Lung (tissue), 11 donors: ENCODE measurements at regions not wholly inside any gene's neighbourhood (a gene's known extent, or its start where the extent isn't known, plus 50 kb on each side); places are given as distances from the start of the nearest gene placed in this dataset.

Source experiments
- ATAC-seq: fragments of 200-7000 bp; cut with Tn5 transposase; one replicate; pipeline ENCODE4 v1.9.1; 2020; ENCODE audit warnings: moderate number of reproducible peaks; ENCODE audit not compliant: insufficient read depth, low FRiP score
- DNase-seq, 3 donors: peaks; one replicate each; pipeline ENCODE4 v3.0.0-alpha.2; 2013 to 2017
- H3K27ac ChIP-seq, 2 donors: one replicate each; pipeline ENCODE4 v1.5.1; 2013; ENCODE audit warnings: mild to moderate bottlenecking in 2 of 2, moderate library complexity in 2 of 2, control low read depth in 1 of 2, inconsistent platforms in 1 of 2, low read depth in 1 of 2, low read length in 1 of 2
- H3K27me3 ChIP-seq, 3 donors: one replicate each; pipeline ENCODE4 v1.5.1; 2013; ENCODE audit warnings: low read length in 2 of 3; ENCODE audit not compliant: control insufficient read depth in 3 of 3, insufficient read depth in 3 of 3
- H3K36me3 ChIP-seq, 4 donors: one replicate each; pipeline ENCODE4 v1.5.1; 2013; ENCODE audit warnings: low read length in 4 of 4, mild to moderate bottlenecking in 1 of 4, moderate library complexity in 1 of 4; ENCODE audit not compliant: control insufficient read depth in 4 of 4, insufficient read depth in 4 of 4
- H3K4me1 ChIP-seq, 5 donors: one replicate each; pipeline ENCODE4 v1.5.1; 2013; ENCODE audit warnings: low read length in 5 of 5, mild to moderate bottlenecking in 2 of 5, moderate library complexity in 1 of 5; ENCODE audit not compliant: control insufficient read depth in 5 of 5, insufficient read depth in 5 of 5
- H3K4me3 ChIP-seq: one replicate; pipeline ENCODE4 v1.5.1; 2013; ENCODE audit warnings: mild to moderate bottlenecking, control low read depth, moderate library complexity
- H3K9ac ChIP-seq, 2 donors: one replicate each; pipeline ENCODE4 v1.5.1; 2013; ENCODE audit warnings: low read length in 2 of 2, control low read depth in 1 of 2; ENCODE audit not compliant: insufficient read depth in 1 of 2
- H3K9me3 ChIP-seq, 4 donors: one replicate each; pipeline ENCODE4 v1.5.1; 2013; ENCODE audit warnings: low read length in 3 of 4, mild to moderate bottlenecking in 1 of 4, moderate library complexity in 1 of 4; ENCODE audit not compliant: control insufficient read depth in 4 of 4, insufficient read depth in 3 of 4
- WGBS, 2 donors: extraction: QIAGEN DNeasy Blood & Tissue Kit; methylation state at CpG; one replicate each; pipeline ENCODE4 v1.1.7; 2013; 5-methylcytosine and 5-hydroxymethylcytosine counted together
- TF ChIP-seq, protein P1 (sequence below): IDR thresholded peaks from 2 replicates; pipeline ENCODE4 v1.5.1; 2012; ENCODE audit warnings: mild to moderate bottlenecking; ENCODE audit errors: control extremely low read depth, extremely low read depth
- donor health status: control.
- donor health status: control.
- donor health status: Bipolar disorder and iron deficiency.
- donor health status: healthy.
- donor health status: DM: yes; HTN: yes; CAD: no.

DNA sequence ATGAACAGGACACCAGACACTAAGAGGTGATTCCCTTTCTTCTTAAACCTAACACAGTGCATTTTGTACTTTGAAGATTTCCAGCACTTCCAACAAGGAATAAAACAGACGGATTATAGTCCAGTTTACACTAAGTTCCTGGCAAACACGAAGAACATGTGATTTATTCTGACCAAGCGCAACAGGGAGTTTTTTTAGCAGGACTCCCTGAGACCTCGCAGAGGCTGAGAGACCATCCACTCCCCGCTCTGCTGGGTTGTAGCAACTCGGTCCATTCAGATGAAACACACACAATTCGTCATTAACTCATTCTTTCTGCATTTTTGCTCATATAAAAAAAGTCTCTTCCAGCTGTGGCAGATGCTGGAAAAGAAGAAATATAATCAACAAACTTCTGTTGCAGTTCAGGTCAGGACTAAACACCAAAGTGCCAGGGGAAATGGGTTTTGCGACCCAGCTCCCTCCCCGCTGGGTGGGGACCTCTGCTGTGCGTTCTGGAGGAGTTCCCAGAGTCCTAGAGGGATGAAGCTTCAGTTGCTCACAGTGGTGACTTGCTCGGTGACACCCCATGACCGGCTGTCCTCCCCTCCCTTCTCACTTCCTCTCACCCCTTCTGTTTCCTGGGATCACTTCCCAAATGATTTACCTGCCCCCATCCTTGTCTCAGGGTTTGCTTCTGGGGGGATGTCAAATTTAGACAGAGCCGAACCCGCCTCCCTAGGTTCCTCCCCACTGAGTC lies 52.5 kb downstream of the KCNF1 start:
- ATAC-seq (no peak), DNase-seq (peak; percentile 44 to 65 (median 64))
- H3K4me1 ChIP-seq = peaks cover 0 to 17% (median 4%) of the 10 kb centered on the region in 5 donors
- H3K27me3 ChIP-seq = peaks cover 0 to 3% (median 0%) of the 10 kb centered on the region in 3 donors
- 50 to 57% methylated on average over 14 of the region's 14 CpGs for WGBS, 2 donors
- H3K9ac ChIP-seq = no peak overlapping the region
- no peaks in the 10 kb centered on the region for H3K9me3 ChIP-seq
- no peak overlapping the region for H3K4me3 ChIP-seq
- H3K27ac ChIP-seq = no peak overlapping the region
- H3K36me3 ChIP-seq = no peaks in the 10 kb centered on the region
- TF ChIP-seq, protein P1, sequence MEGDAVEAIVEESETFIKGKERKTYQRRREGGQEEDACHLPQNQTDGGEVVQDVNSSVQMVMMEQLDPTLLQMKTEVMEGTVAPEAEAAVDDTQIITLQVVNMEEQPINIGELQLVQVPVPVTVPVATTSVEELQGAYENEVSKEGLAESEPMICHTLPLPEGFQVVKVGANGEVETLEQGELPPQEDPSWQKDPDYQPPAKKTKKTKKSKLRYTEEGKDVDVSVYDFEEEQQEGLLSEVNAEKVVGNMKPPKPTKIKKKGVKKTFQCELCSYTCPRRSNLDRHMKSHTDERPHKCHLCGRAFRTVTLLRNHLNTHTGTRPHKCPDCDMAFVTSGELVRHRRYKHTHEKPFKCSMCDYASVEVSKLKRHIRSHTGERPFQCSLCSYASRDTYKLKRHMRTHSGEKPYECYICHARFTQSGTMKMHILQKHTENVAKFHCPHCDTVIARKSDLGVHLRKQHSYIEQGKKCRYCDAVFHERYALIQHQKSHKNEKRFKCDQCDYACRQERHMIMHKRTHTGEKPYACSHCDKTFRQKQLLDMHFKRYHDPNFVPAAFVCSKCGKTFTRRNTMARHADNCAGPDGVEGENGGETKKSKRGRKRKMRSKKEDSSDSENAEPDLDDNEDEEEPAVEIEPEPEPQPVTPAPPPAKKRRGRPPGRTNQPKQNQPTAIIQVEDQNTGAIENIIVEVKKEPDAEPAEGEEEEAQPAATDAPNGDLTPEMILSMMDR = no peak

DNA sequence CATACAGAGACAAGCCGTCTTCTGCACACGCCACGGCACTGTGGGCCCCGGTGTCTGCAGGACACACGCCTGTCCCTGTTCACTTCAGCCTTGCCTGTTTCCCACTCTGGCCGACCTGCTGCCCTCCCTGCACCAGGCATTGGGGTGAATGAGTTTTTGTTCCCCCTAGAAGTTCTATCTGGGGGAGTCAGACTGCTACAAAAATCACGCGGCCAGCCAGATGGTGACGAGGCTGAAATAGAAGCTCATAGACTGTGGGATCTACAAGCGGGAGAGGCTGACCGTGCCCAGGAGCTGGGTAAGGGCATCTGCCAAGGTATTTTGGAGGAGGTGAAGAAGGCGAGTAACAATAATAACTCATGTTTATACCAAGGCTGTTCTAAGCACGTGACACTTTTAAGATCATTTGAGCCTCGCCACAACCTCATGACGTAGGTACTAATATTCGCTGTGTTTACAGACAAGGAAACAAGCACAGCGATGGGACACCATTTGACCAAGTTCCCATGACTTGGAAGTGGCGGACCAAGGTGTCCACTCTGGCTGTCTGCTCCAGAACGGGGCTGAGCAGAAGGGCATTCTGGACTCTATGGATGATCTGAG lies 53.6 kb downstream of the KCNF1 start:
- Histone ChIP-seq H3K27me3 (peaks cover 0 to 3% (median 0%) of the 10 kb centered on the region in 3 donors), H3K9ac (no peak overlapping the region), H3K4me1 (peaks cover 0 to 17% (median 4%) of the 10 kb centered on the region in 5 donors), H3K36me3 (no peaks in the 10 kb centered on the region), H3K9me3 (no peaks in the 10 kb centered on the region), H3K4me3 (no peak overlapping the region), H3K27ac (no peak overlapping the region)
- ATAC-seq (no peak), DNase-seq (no peak)
- 94% methylated on average over 19 of the region's 19 CpGs for WGBS, 2 donors
- TF ChIP-seq, protein P1 = no peak

DNA sequence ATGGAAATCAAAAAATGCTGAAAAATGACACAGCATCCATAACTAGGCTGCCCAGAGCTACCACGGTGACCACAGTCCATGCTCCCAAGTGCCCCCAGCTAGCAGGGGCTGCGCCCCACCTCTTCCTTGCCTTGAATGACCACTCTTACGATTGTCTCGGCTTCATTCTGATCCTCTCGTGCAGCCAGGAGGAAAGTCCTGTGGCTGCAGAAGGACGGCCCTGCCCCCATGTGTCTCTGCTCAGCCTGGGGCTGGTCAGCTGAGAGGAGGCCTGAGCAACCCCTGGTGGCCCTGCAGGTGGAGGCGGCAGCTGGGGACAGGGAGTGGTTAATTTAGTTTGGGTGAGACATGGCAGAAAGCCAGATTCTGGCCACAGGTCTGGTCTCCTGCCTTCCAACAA lies 54.3 kb downstream of the KCNF1 start:
- DNase-seq (no peak), ATAC-seq (no peak)
- H3K27me3 ChIP-seq = no peaks in the 10 kb centered on the region
- no peak overlapping the region for H3K9ac ChIP-seq
- no peaks in the 10 kb centered on the region for H3K36me3 ChIP-seq
- TF ChIP-seq, protein P1 = no peak
- no peak overlapping the region for H3K4me3 ChIP-seq
- H3K27ac ChIP-seq = no peak overlapping the region
- WGBS, 2 donors = 92 to 93% methylated on average over 7 of the region's 7 CpGs
- H3K4me1 ChIP-seq = peaks cover 0 to 17% (median 4%) of the 10 kb centered on the region in 5 donors
- no peaks in the 10 kb centered on the region for H3K9me3 ChIP-seq
